H1 (cell line): ENCODE measurements at regions not wholly inside any gene's neighbourhood (a gene's known extent, or its start where the extent isn't known, plus 50 kb on each side); places are given as distances from the start of the nearest gene placed in this dataset.

Experiments
- CTCF ChIA-PET: fragments of 300-600 bp; sonication (Branson Sonifier 250); formaldehyde crosslinking; loops from one replicate; lab custom pipeline; 2021; ENCODE audit not compliant: partially characterized antibody; lab: Charles Lee
- POLR2A ChIA-PET: fragments of 300-600 bp; sonication (Branson Sonifier 250); formaldehyde crosslinking; loops from one replicate; lab custom pipeline; 2021; ENCODE audit warnings: inconsistent platforms; ENCODE audit not compliant: partially characterized antibody; lab: Charles Lee
- DNase-seq, 2 experiments: peaks; one replicate each; pipeline versions ENCODE4 v3.0.0 to v3.0.0-alpha.2; 2010 to 2022; ENCODE audit warnings: low spot score in 2 of 2, low read depth in 1 of 2, mixed read lengths in 1 of 2
- FAIRE-seq: peaks from 2 replicates; lab custom pipeline; 2011; peaks lifted over from hg19 to GRCh38; lab: Jason Lieb, UNC
- H2AFZ ChIP-seq: 2 replicates; pipeline ENCODE4 v1.8.1; 2012; ENCODE audit warnings: low read length, inconsistent platforms
- H2AK5ac ChIP-seq: 2 replicates; pipeline ENCODE4 v1.6.1; 2013; ENCODE audit warnings: low read depth, low read length
- H2BK120ac ChIP-seq: replicated peaks from 2 replicates; pipeline ENCODE3; 2013; ENCODE audit warnings: low read depth, low read length, inconsistent platforms
- H2BK12ac ChIP-seq: 2 replicates; pipeline ENCODE4 v1.6.1; 2013; ENCODE audit warnings: low read depth, low read length
- H2BK15ac ChIP-seq: 2 replicates; pipeline ENCODE4 v1.6.1; 2013; ENCODE audit warnings: low read length
- H2BK20ac ChIP-seq: 2 replicates; pipeline ENCODE4 v1.6.1; 2013; ENCODE audit warnings: low read length
- H2BK5ac ChIP-seq: 2 replicates; pipeline ENCODE4 v1.6.1; 2013; ENCODE audit warnings: low read depth, low read length
- H3K14ac ChIP-seq: 2 replicates; pipeline ENCODE4 v1.6.1; 2013; ENCODE audit warnings: inconsistent platforms; ENCODE audit not compliant: insufficient read length
- H3K18ac ChIP-seq: 2 replicates; pipeline ENCODE4 v1.6.1; 2013; ENCODE audit warnings: low read length; ENCODE audit errors: extremely low read depth
- H3K23ac ChIP-seq: 2 replicates; pipeline ENCODE4 v1.6.1; 2013; ENCODE audit warnings: inconsistent platforms; ENCODE audit not compliant: insufficient read length
- H3K23me2 ChIP-seq: 2 replicates; pipeline ENCODE4 v1.6.1; 2013; ENCODE audit warnings: low read depth, low read length
- H3K27ac ChIP-seq: 2 replicates; pipeline ENCODE4 v1.6.1; 2011; ENCODE audit warnings: low read depth, low read length, inconsistent platforms
- H3K27me3 ChIP-seq, 4 experiments: replicated peaks in 1 of 4; 1 replicate in 1 of 4; 2 replicates in 3 of 4; pipeline versions ENCODE4 v1.6.1 to v1.8.1; 2011 to 2013; ENCODE audit warnings: low read length in 3 of 4, mild to moderate bottlenecking in 3 of 4, inconsistent platforms in 2 of 4, mixed read lengths in 2 of 4, moderate library complexity in 1 of 4; ENCODE audit not compliant: control insufficient read depth in 3 of 4, insufficient read depth in 3 of 4; ENCODE audit errors: extremely low read depth in 1 of 4
- H3K36me3 ChIP-seq, 4 experiments: 2 replicates each; pipeline versions ENCODE4 v1.6.1 to v1.8.1; 2011 to 2013; ENCODE audit warnings: mild to moderate bottlenecking in 4 of 4, low read length in 3 of 4, moderate library complexity in 2 of 4, control low read depth in 1 of 4, inconsistent platforms in 1 of 4; ENCODE audit not compliant: insufficient read depth in 4 of 4, control insufficient read depth in 2 of 4
- H3K4ac ChIP-seq: replicated peaks from 2 replicates; pipeline ENCODE3; 2013; ENCODE audit warnings: low read length, low read depth, mixed read lengths, inconsistent platforms; ENCODE audit not compliant: insufficient read length
- H3K4me1 ChIP-seq, 4 experiments: replicated peaks in 1 of 4; 1 replicate in 1 of 4; 2 replicates in 3 of 4; pipeline versions ENCODE4 v1.6.1 to v1.8.1; 2011 to 2013; ENCODE audit warnings: low read length in 3 of 4, inconsistent platforms in 2 of 4, mixed read lengths in 1 of 4; ENCODE audit not compliant: insufficient read depth in 4 of 4, control insufficient read depth in 3 of 4
- H3K4me2 ChIP-seq, 2 experiments: 2 replicates each; pipeline versions ENCODE4 v1.6.1 to v1.8.1; 2011 to 2013; ENCODE audit warnings: low read depth in 2 of 2, low read length in 2 of 2, control low read depth in 1 of 2, inconsistent platforms in 1 of 2, mild to moderate bottlenecking in 1 of 2; ENCODE audit not compliant: insufficient read depth in 1 of 2
- H3K4me3 ChIP-seq, 4 experiments: fragments of 200-600, 300-600 bp in 1 of 4; sonication (generic), shearing (Covaris generic), sonication (Bioruptor Twin) in 1 of 4; 2 replicates each; pipeline versions ENCODE4 v1.5.1 to v1.8.1; 2011 to 2016; ENCODE audit warnings: low read length in 4 of 4, low read depth in 3 of 4, control low read depth in 2 of 4, inconsistent platforms in 2 of 4, mild to moderate bottlenecking in 2 of 4, mixed read lengths in 1 of 4, moderate library complexity in 1 of 4; ENCODE audit not compliant: insufficient read depth in 2 of 4; ENCODE audit errors: extremely low read depth in 1 of 4
- H3K56ac ChIP-seq: replicated peaks from 2 replicates; pipeline ENCODE3; 2013; ENCODE audit warnings: low read depth, mild to moderate bottlenecking, mixed read lengths, low read length, inconsistent platforms; ENCODE audit not compliant: insufficient read length
- H3K79me1 ChIP-seq: 2 replicates; pipeline ENCODE4 v1.6.1; 2013; ENCODE audit warnings: low read depth, low read length, control low read depth
- H3K79me2 ChIP-seq, 2 experiments: 2 replicates each; pipeline versions ENCODE4 v1.6.1 to v1.8.1; 2012 to 2013; ENCODE audit warnings: low read length in 2 of 2, mild to moderate bottlenecking in 2 of 2, inconsistent platforms in 1 of 2; ENCODE audit not compliant: insufficient read depth in 2 of 2, control insufficient read depth in 1 of 2
- H3K9ac ChIP-seq, 4 experiments: replicated peaks in 1 of 4; 1 replicate in 1 of 4; 2 replicates in 3 of 4; pipeline versions ENCODE4 v1.6.1 to v1.8.1; 2011 to 2013; ENCODE audit warnings: low read depth in 3 of 4, low read length in 3 of 4, control low read depth in 2 of 4, mild to moderate bottlenecking in 2 of 4, moderate library complexity in 2 of 4, inconsistent platforms in 1 of 4; ENCODE audit errors: extremely low read depth in 1 of 4
- H3K9me3 ChIP-seq, 2 experiments: 2 replicates each; pipeline versions ENCODE4 v1.6.1 to v1.8.1; 2012 to 2013; ENCODE audit warnings: mild to moderate bottlenecking in 2 of 2, moderate library complexity in 2 of 2, control low read depth in 1 of 2, inconsistent platforms in 1 of 2, low read depth in 1 of 2, low read length in 1 of 2, mixed read lengths in 1 of 2; ENCODE audit not compliant: insufficient read depth in 2 of 2
- H4K20me1 ChIP-seq, 2 experiments: replicated peaks in 1 of 2; 2 replicates each; pipeline versions ENCODE3 to v1.8.1; 2011 to 2013; ENCODE audit warnings: inconsistent platforms in 2 of 2, low read length in 2 of 2, mild to moderate bottlenecking in 1 of 2; ENCODE audit not compliant: insufficient read depth in 2 of 2, control insufficient read depth in 1 of 2
- H4K5ac ChIP-seq: 2 replicates; pipeline ENCODE4 v1.6.1; 2013; ENCODE audit warnings: low read length, low read depth, mixed read lengths, inconsistent platforms; ENCODE audit not compliant: insufficient read length
- H4K8ac ChIP-seq: 2 replicates; pipeline ENCODE4 v1.8.0; 2013; ENCODE audit warnings: mild to moderate bottlenecking, moderate library complexity, low read length, inconsistent platforms; ENCODE audit not compliant: insufficient read depth; ENCODE audit errors: extremely low read depth
- H4K91ac ChIP-seq: replicated peaks from 2 replicates; pipeline ENCODE3; 2013; ENCODE audit warnings: low read length, mixed read lengths, inconsistent platforms; ENCODE audit not compliant: insufficient read length
- NRF1 ChIP-seq: IDR thresholded peaks from 2 replicates; pipeline ENCODE4 v1.6.1; 2011; ENCODE audit warnings: mild to moderate bottlenecking, low read depth, low read length, improper control_type of control experiment
- SP2 ChIP-seq: IDR thresholded peaks from 2 replicates; pipeline ENCODE4 v1.6.1; 2012; ENCODE audit warnings: mild to moderate bottlenecking, low read length, inconsistent platforms
- TEAD4 ChIP-seq: IDR thresholded peaks from 2 replicates; pipeline ENCODE4 v1.6.1; 2012; ENCODE audit warnings: low read depth, low read length, inconsistent platforms, mixed read lengths
- WGBS, 2 experiments: shearing (Covaris generic) in 1 of 2; methylation state at CpG; one replicate each; pipeline versions ENCODE4 v1.1.6 to v1.1.7; 2013 to 2015; ENCODE audit warnings: low lambda C conversion rate in 2 of 2, mixed read lengths in 2 of 2, inconsistent platforms in 1 of 2, low coverage in 1 of 2, missing lambda C conversion rate in 1 of 2; ENCODE audit not compliant: insufficient replicate concordance in 2 of 2, insufficient coverage in 1 of 2, insufficient read length in 1 of 2; ENCODE audit errors: extremely low coverage in 1 of 2, missing lambda C conversion rate in 1 of 2; 5-methylcytosine and 5-hydroxymethylcytosine counted together

GRCh38 chr16:86676254-86676670 lies 97.9 kb downstream of the FOXL1 start:
- no peak overlapping the region for H3K14ac ChIP-seq
- H3K4me2 ChIP-seq, result no peak overlapping the region
- H2BK15ac ChIP-seq, result no peak overlapping the region; the same call in 1 of the 2 replicates
- H3K4ac ChIP-seq, result no peak overlapping the region
- H3K56ac ChIP-seq, result no peak overlapping the region
- no peak overlapping the region for H3K4me3 ChIP-seq
- H3K9ac ChIP-seq, result no peak overlapping the region
- H2AFZ ChIP-seq, result no peak overlapping the region
- H2BK5ac ChIP-seq, result no peak overlapping the region
- no peak overlapping the region for H4K91ac ChIP-seq
- no peak overlapping the region for H2BK120ac ChIP-seq
- H3K79me1 ChIP-seq, result no peaks in the 10 kb centered on the region
- H4K5ac ChIP-seq, result no peak overlapping the region
- no peak overlapping the region for H4K8ac ChIP-seq
- no peaks in the 10 kb centered on the region for H3K79me2 ChIP-seq
- ChIA-PET POLR2A (no interaction called here), CTCF (no interaction called here)
- no peak overlapping the region for H2BK12ac ChIP-seq
- no peak overlapping the region for H2AK5ac ChIP-seq
- H3K27ac ChIP-seq, result no peak overlapping the region
- no peaks in the 10 kb centered on the region; a peak in 1 of 7 replicates for H3K27me3 ChIP-seq
- no peaks in the 10 kb centered on the region for H3K4me1 ChIP-seq
- H2BK20ac ChIP-seq, result no peak overlapping the region
- no peak overlapping the region for H3K23ac ChIP-seq
- H3K36me3 ChIP-seq, result no peaks in the 10 kb centered on the region
- H3K23me2 ChIP-seq, result peaks cover 9% of the 10 kb centered on the region; the same call in 1 of the 2 replicates
- 81% methylated on average over 4 of the region's 4 CpGs; no CpG with 5 or more reads in 1 of the 2 experiments for WGBS, 2 experiments
- H3K9me3 ChIP-seq, result peaks cover 0 to 3% of the 10 kb centered on the region in 2 experiments; a peak in 1 of 4 replicates
- no peak for DNase-seq
- no peak overlapping the region for H3K18ac ChIP-seq
- FAIRE-seq, result no peak
- no peaks in the 10 kb centered on the region for H4K20me1 ChIP-seq
- TF ChIP-seq TEAD4 (no peak), SP2 (no peak), NRF1 (no peak)
- TF ChIP-seq, all 59 proteins: peak for 0
